ENCODE measurements at regions not wholly inside any gene's neighbourhood (a gene's known extent, or its start where the extent isn't known, plus 50 kb on each side); places are given as distances from the start of the nearest gene placed in this dataset.

- H3K27ac ChIP-seq (ENCODE audit: insufficient read depth in 1 of 2, low read depth in 1 of 2, low read length in 2 of 2, poor library complexity in 1 of 2, severe bottlenecking in 2 of 2) = no peak overlapping the region
- DNase-seq = no peak
- 80% methylated on average over 3 of the region's 3 CpGs for WGBS (ENCODE audit: insufficient coverage)
Observed at GRCh38 chrX:150036641-150037040, 98.3 kb upstream of the EOLA2 start.

GRCh38 chrX:150037041-150037440 lies 98.8 kb upstream of the EOLA2 start:
- H3K27me3 ChIP-seq (replicated peaks in 2 of 5; ENCODE audit: control insufficient read depth in 4 of 5, insufficient read depth in 5 of 5, low read length in 4 of 5) = no peaks in the 10 kb centered on the region
- CTCF ChIA-PET = no interaction called here
- H3K36me3 ChIP-seq (ENCODE audit: control insufficient read depth in 4 of 4, insufficient read depth in 4 of 4, low read length in 3 of 4) = no peaks in the 10 kb centered on the region
- DNase-seq = no peak
- no peaks in the 10 kb centered on the region for H3K9me3 ChIP-seq (ENCODE audit: control extremely low read depth in 1 of 5, control insufficient read depth in 4 of 5, insufficient read depth in 2 of 5, low read depth in 1 of 5, low read length in 4 of 5)
- 60% methylated on average over 2 of the region's 2 CpGs for WGBS (ENCODE audit: insufficient coverage)
- POLR2A ChIA-PET = no interaction called here
- H3K4me3 ChIP-seq (ENCODE audit: control insufficient read depth in 1 of 7, extremely low read depth in 1 of 7, insufficient read depth in 4 of 7, low read depth in 2 of 7, low read length in 6 of 7) = no peak overlapping the region
- H3K4me1 ChIP-seq (ENCODE audit: control extremely low read depth in 1 of 4, control insufficient read depth in 4 of 4, insufficient read depth in 4 of 4, low read length in 3 of 4) = no peaks in the 10 kb centered on the region
- H3K27ac ChIP-seq (ENCODE audit: insufficient read depth in 1 of 2, low read depth in 1 of 2, low read length in 2 of 2, poor library complexity in 1 of 2, severe bottlenecking in 2 of 2) = no peak overlapping the region

More at GRCh38 chrX:150036641-150037040, 98.3 kb upstream of the EOLA2 start:
- no peaks in the 10 kb centered on the region for H3K4me1 ChIP-seq (ENCODE audit: control extremely low read depth in 1 of 4, control insufficient read depth in 4 of 4, insufficient read depth in 4 of 4, low read length in 3 of 4)
- no peaks in the 10 kb centered on the region for H3K9me3 ChIP-seq (ENCODE audit: control extremely low read depth in 1 of 5, control insufficient read depth in 4 of 5, insufficient read depth in 2 of 5, low read depth in 1 of 5, low read length in 4 of 5)
- ChIA-PET CTCF (no interaction called here), POLR2A (no interaction called here)
- H3K27me3 ChIP-seq (replicated peaks in 2 of 5; ENCODE audit: control insufficient read depth in 4 of 5, insufficient read depth in 5 of 5, low read length in 4 of 5) = no peaks in the 10 kb centered on the region
- H3K36me3 ChIP-seq (ENCODE audit: control insufficient read depth in 4 of 4, insufficient read depth in 4 of 4, low read length in 3 of 4) = no peaks in the 10 kb centered on the region
- no peak overlapping the region for H3K4me3 ChIP-seq (ENCODE audit: control insufficient read depth in 1 of 7, extremely low read depth in 1 of 7, insufficient read depth in 4 of 7, low read depth in 2 of 7, low read length in 6 of 7)

GRCh38 chrX:150038315-150038714 lies 100.0 kb upstream of the EOLA2 start:
- H3K36me3 ChIP-seq (ENCODE audit: control insufficient read depth in 4 of 4, insufficient read depth in 4 of 4, low read length in 3 of 4) = no peaks in the 10 kb centered on the region
- H3K9me3 ChIP-seq (ENCODE audit: control extremely low read depth in 1 of 5, control insufficient read depth in 4 of 5, insufficient read depth in 2 of 5, low read depth in 1 of 5, low read length in 4 of 5) = no peaks in the 10 kb centered on the region
- H3K27me3 ChIP-seq (replicated peaks in 2 of 5; ENCODE audit: control insufficient read depth in 4 of 5, insufficient read depth in 5 of 5, low read length in 4 of 5) = no peaks in the 10 kb centered on the region
- H3K4me1 ChIP-seq (ENCODE audit: control extremely low read depth in 1 of 4, control insufficient read depth in 4 of 4, insufficient read depth in 4 of 4, low read length in 3 of 4) = no peaks in the 10 kb centered on the region
- no peak for DNase-seq
- no peak overlapping the region for H3K27ac ChIP-seq (ENCODE audit: insufficient read depth in 1 of 2, low read depth in 1 of 2, low read length in 2 of 2, poor library complexity in 1 of 2, severe bottlenecking in 2 of 2)
- ChIA-PET CTCF (no interaction called here), POLR2A (no interaction called here)
- WGBS (ENCODE audit: insufficient coverage) = 78% methylated on average over 3 of the region's 3 CpGs
- H3K4me3 ChIP-seq (ENCODE audit: control insufficient read depth in 1 of 7, extremely low read depth in 1 of 7, insufficient read depth in 4 of 7, low read depth in 2 of 7, low read length in 6 of 7) = no peak overlapping the region

- H3K36me3 ChIP-seq (ENCODE audit: control insufficient read depth in 4 of 4, insufficient read depth in 4 of 4, low read length in 3 of 4) = no peaks in the 10 kb centered on the region
Observed at GRCh38 chrX:150038986-150039599, 100.8 kb upstream of the EOLA2 start.

GRCh38 chrX:150041208-150041607 lies 102.9 kb upstream of the EOLA2 start:
- Histone ChIP-seq H3K27me3 (replicated peaks in 2 of 5; ENCODE audit: control insufficient read depth in 4 of 5, insufficient read depth in 5 of 5, low read length in 4 of 5) (no peaks in the 10 kb centered on the region), H3K4me3 (ENCODE audit: control insufficient read depth in 1 of 7, extremely low read depth in 1 of 7, insufficient read depth in 4 of 7, low read depth in 2 of 7, low read length in 6 of 7) (no peak overlapping the region), H3K9me3 (ENCODE audit: control extremely low read depth in 1 of 5, control insufficient read depth in 4 of 5, insufficient read depth in 2 of 5, low read depth in 1 of 5, low read length in 4 of 5) (no peaks in the 10 kb centered on the region), H3K27ac (ENCODE audit: insufficient read depth in 1 of 2, low read depth in 1 of 2, low read length in 2 of 2, poor library complexity in 1 of 2, severe bottlenecking in 2 of 2) (no peak overlapping the region), H3K4me1 (ENCODE audit: control extremely low read depth in 1 of 4, control insufficient read depth in 4 of 4, insufficient read depth in 4 of 4, low read length in 3 of 4) (no peaks in the 10 kb centered on the region), H3K36me3 (ENCODE audit: control insufficient read depth in 4 of 4, insufficient read depth in 4 of 4, low read length in 3 of 4) (no peaks in the 10 kb centered on the region)
- ChIA-PET POLR2A (no interaction called here), CTCF (no interaction called here)
- no peak for DNase-seq
- 100% methylated on average over 2 of the region's 2 CpGs for WGBS (ENCODE audit: insufficient coverage)

More at GRCh38 chrX:150038986-150039599, 100.8 kb upstream of the EOLA2 start:
- no peaks in the 10 kb centered on the region for H3K9me3 ChIP-seq (ENCODE audit: control extremely low read depth in 1 of 5, control insufficient read depth in 4 of 5, insufficient read depth in 2 of 5, low read depth in 1 of 5, low read length in 4 of 5)
- CTCF ChIA-PET = no interaction called here
- DNase-seq = no peak
- POLR2A ChIA-PET = no interaction called here
- no peak overlapping the region for H3K27ac ChIP-seq (ENCODE audit: insufficient read depth in 1 of 2, low read depth in 1 of 2, low read length in 2 of 2, poor library complexity in 1 of 2, severe bottlenecking in 2 of 2)
- WGBS (ENCODE audit: insufficient coverage) = no CpG with 5 or more reads among the region's 1 CpG
- no peaks in the 10 kb centered on the region for H3K27me3 ChIP-seq (replicated peaks in 2 of 5; ENCODE audit: control insufficient read depth in 4 of 5, insufficient read depth in 5 of 5, low read length in 4 of 5)
- H3K4me3 ChIP-seq (ENCODE audit: control insufficient read depth in 1 of 7, extremely low read depth in 1 of 7, insufficient read depth in 4 of 7, low read depth in 2 of 7, low read length in 6 of 7) = no peak overlapping the region
- H3K4me1 ChIP-seq (ENCODE audit: control extremely low read depth in 1 of 4, control insufficient read depth in 4 of 4, insufficient read depth in 4 of 4, low read length in 3 of 4) = no peaks in the 10 kb centered on the region

- POLR2A ChIA-PET = no interaction called here
- WGBS (ENCODE audit: insufficient coverage) = 0% methylated on average over 1 of the region's 2 CpGs
- CTCF ChIA-PET = no interaction called here
- Histone ChIP-seq H3K27me3 (replicated peaks in 2 of 5; ENCODE audit: control insufficient read depth in 4 of 5, insufficient read depth in 5 of 5, low read length in 4 of 5) (no peaks in the 10 kb centered on the region), H3K4me3 (ENCODE audit: control insufficient read depth in 1 of 7, extremely low read depth in 1 of 7, insufficient read depth in 4 of 7, low read depth in 2 of 7, low read length in 6 of 7) (no peak overlapping the region), H3K9me3 (ENCODE audit: control extremely low read depth in 1 of 5, control insufficient read depth in 4 of 5, insufficient read depth in 2 of 5, low read depth in 1 of 5, low read length in 4 of 5) (peaks cover 0 to 5% (median 0%) of the 10 kb centered on the region in 5 experiments), H3K36me3 (ENCODE audit: control insufficient read depth in 4 of 4, insufficient read depth in 4 of 4, low read length in 3 of 4) (no peaks in the 10 kb centered on the region), H3K27ac (ENCODE audit: insufficient read depth in 1 of 2, low read depth in 1 of 2, low read length in 2 of 2, poor library complexity in 1 of 2, severe bottlenecking in 2 of 2) (no peak overlapping the region), H3K4me1 (ENCODE audit: control extremely low read depth in 1 of 4, control insufficient read depth in 4 of 4, insufficient read depth in 4 of 4, low read length in 3 of 4) (no peaks in the 10 kb centered on the region)
- DNase-seq = no peak
Observed at GRCh38 chrX:150044556-150044955, 106.3 kb upstream of the EOLA2 start.

GRCh38 chrX:150047818-150048217 lies 109.5 kb upstream of the EOLA2 start:
- POLR2A ChIA-PET = no interaction called here
- Histone ChIP-seq H3K27ac (ENCODE audit: insufficient read depth in 1 of 2, low read depth in 1 of 2, low read length in 2 of 2, poor library complexity in 1 of 2, severe bottlenecking in 2 of 2) (no peak overlapping the region), H3K36me3 (ENCODE audit: control insufficient read depth in 4 of 4, insufficient read depth in 4 of 4, low read length in 3 of 4) (no peaks in the 10 kb centered on the region), H3K27me3 (replicated peaks in 2 of 5; ENCODE audit: control insufficient read depth in 4 of 5, insufficient read depth in 5 of 5, low read length in 4 of 5) (no peaks in the 10 kb centered on the region), H3K4me1 (ENCODE audit: control extremely low read depth in 1 of 4, control insufficient read depth in 4 of 4, insufficient read depth in 4 of 4, low read length in 3 of 4) (no peaks in the 10 kb centered on the region), H3K9me3 (ENCODE audit: control extremely low read depth in 1 of 5, control insufficient read depth in 4 of 5, insufficient read depth in 2 of 5, low read depth in 1 of 5, low read length in 4 of 5) (peaks cover 0 to 5% (median 0%) of the 10 kb centered on the region in 5 experiments), H3K4me3 (ENCODE audit: control insufficient read depth in 1 of 7, extremely low read depth in 1 of 7, insufficient read depth in 4 of 7, low read depth in 2 of 7, low read length in 6 of 7) (no peak overlapping the region)
- WGBS (ENCODE audit: insufficient coverage) = 59% methylated on average over 4 of the region's 4 CpGs
- CTCF ChIA-PET = no interaction called here
- DNase-seq = no peak
